ENCODE measurements at regions not wholly inside any gene's neighbourhood (a gene's known extent, or its start where the extent isn't known, plus 50 kb on each side); places are given as distances from the start of the nearest gene placed in this dataset.

DNA sequence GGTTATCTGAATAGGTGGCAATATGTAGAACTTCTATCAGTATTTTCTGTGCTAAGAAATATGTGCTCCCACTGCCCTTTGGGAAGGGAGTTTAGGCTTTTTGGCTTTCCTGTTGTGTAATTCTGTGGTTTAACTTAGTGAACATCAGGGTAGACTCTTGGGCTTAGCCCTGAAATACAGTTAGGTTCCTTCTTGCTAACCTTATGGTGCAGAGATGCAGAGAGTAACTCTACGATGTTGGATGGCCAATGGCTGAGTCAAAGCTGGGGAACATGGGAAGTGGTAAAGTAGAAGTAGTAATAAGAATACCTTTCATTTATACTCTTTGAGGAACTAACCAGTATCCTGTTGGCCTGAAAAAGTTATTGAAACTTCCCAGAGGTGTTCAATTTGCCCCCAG lies 80.8 kb upstream of the IL12A start:
- Histone ChIP-seq H3K36me3 (ENCODE audit: control insufficient read depth, insufficient read depth, low read length) (no peaks in the 10 kb centered on the region), H3K27me3 (ENCODE audit: control insufficient read depth in 2 of 2, insufficient read depth in 2 of 2, low read length in 2 of 2) (no peaks in the 10 kb centered on the region), H3K9me3 (replicated peaks; ENCODE audit: control insufficient read depth, insufficient read depth, low read depth, low read length) (no peaks in the 10 kb centered on the region), H4K20me1 (replicated peaks; ENCODE audit: control insufficient read depth, insufficient read depth, low read length) (no peaks in the 10 kb centered on the region; the same call in 1 of the 2 replicates), H2AFZ (ENCODE audit: low read depth, low read length) (no peak overlapping the region), H3K4me2 (ENCODE audit: insufficient read depth, low read length) (no peak overlapping the region), H3K9ac (ENCODE audit: insufficient read depth in 1 of 2, low read depth in 2 of 2, low read length in 2 of 2) (no peak overlapping the region), H3K9me1 (ENCODE audit: control insufficient read depth, insufficient read depth, low read length) (no peaks in the 10 kb centered on the region), H3K79me2 (ENCODE audit: control insufficient read depth, insufficient read depth, low read length) (no peaks in the 10 kb centered on the region), H3K4me3 (no peak overlapping the region), H3K4me1 (replicated peaks in 1 of 2; ENCODE audit: control insufficient read depth in 2 of 2, insufficient read depth in 2 of 2, low read length in 2 of 2) (no peaks in the 10 kb centered on the region), H3K27ac (ENCODE audit: extremely low read depth, low read depth, low read length) (no peak overlapping the region)
- in situ Hi-C loops (cut with MboI) (no loop called here), intact Hi-C loops (cut with micrococcal nuclease) (no loop called here)
- no TSS peak for BruUV-seq (replicated peaks)
- TF ChIP-seq, protein P1, sequence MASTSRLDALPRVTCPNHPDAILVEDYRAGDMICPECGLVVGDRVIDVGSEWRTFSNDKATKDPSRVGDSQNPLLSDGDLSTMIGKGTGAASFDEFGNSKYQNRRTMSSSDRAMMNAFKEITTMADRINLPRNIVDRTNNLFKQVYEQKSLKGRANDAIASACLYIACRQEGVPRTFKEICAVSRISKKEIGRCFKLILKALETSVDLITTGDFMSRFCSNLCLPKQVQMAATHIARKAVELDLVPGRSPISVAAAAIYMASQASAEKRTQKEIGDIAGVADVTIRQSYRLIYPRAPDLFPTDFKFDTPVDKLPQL (IDR thresholded peaks at IDR 0.05; ENCODE audit: extremely low read depth, insufficient read length): no peak
- TF ChIP-seq TRIM24 (IDR thresholded peaks at IDR 0.05) (no peak), ZNF282 (CRISPR knock-in tag; IDR thresholded peaks at IDR 0.05) (no peak), ZNF395 (CRISPR knock-in tag; IDR thresholded peaks at IDR 0.05) (no peak), GATAD2A (IDR thresholded peaks at IDR 0.05) (no peak), STAG1 (CRISPR knock-in tag; IDR thresholded peaks at IDR 0.05; ENCODE audit: borderline replicate concordance) (no peak), ELK3 (CRISPR knock-in tag; IDR thresholded peaks at IDR 0.05) (no peak), ZNF717 (CRISPR knock-in tag; IDR thresholded peaks at IDR 0.05) (no peak), ZNF668 (CRISPR knock-in tag; IDR thresholded peaks at IDR 0.05) (no peak), ZBTB17 (CRISPR knock-in tag; IDR thresholded peaks at IDR 0.05) (no peak), NFRKB (IDR thresholded peaks at IDR 0.05; ENCODE audit: low read depth) (no peak), MECOM (CRISPR knock-in tag; IDR thresholded peaks at IDR 0.05) (no peak), PHB2 (IDR thresholded peaks at IDR 0.05; ENCODE audit: low read depth) (no peak), CREB3L1 (IDR thresholded peaks at IDR 0.05; ENCODE audit: borderline replicate concordance, low read depth) (no peak)
- WGBS (ENCODE audit: insufficient coverage, low coverage, missing lambda C conversion rate): 0% methylated on average over 1 of the region's 1 CpG
- ATAC-seq (no peak), DNase-seq (ENCODE audit: extremely low read depth in 1 of 4, low spot score in 3 of 4) (no peak), FAIRE-seq (no peak)
- ChIA-PET POLR2A (interaction anchor here (0.6 kb wide), 1 partner anchor 1099 kb away, joined by 3 read pairs; no protein-coding TSS in a partner anchor), CTCF (ENCODE audit: low intra/inter-chr PET ratio) (no interaction called here)
